NCI-H146 (cell line): ENCODE measurements at regions not wholly inside any gene's neighbourhood (a gene's known extent, or its start where the extent isn't known, plus 50 kb on each side); places are given as distances from the start of the nearest gene placed in this dataset.

Experiments
- DNase-seq: peaks from one replicate; lab custom pipeline; 2025; lab: John Stamatoyannopoulos, UW

DNA sequence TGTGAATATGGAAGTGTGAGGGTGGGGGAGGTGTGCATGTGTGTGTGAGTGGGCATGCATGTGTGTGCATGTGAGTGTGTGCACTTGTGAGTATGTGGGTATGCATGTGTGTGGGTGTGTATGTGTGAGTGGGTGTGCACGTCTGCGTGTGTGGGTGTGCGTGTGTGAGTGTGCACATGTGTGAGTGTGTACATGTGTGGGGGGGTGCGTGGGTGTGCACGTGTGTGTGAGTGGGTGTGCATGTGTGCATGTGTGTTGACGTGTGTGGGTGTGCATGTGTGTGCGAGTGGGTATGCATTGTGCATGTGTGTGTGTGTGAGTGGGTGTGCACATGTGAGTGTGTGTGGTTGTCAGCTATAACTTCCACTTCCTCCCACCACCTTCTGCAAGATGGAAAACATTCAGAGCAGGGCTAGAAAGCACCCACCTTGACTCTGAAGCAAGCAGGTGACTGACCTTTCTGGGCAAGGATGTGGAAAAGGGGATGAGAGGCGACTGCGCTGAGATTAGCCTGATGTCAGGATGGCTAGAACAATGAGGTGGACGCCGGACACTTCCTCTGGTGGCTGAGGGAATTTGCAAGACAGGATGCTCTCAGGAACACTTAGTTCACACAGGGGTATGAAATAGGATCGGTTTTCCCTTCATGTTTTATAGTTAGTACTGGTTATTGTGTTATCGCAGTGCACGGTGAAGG lies 103.6 kb downstream of the ACKR3 start:
- no peak for DNase-seq

DNA sequence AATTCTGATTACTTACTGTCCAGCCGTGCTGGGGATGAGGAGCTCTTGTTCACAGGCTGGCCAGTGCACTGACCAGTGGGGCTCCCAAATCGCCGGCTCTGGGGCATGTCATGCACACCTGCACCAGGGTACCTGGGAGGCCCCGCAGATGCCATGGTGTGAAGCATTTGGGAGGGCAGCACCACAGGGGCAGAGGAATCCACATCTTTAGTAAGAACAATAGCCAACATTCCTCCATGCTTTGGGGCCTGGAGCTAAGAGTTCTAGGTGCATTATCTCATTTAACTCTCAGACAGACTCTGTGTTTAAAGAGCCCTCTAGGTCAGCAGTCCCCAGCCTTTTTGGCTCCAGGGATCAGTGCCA lies 104.2 kb downstream of the ACKR3 start:
- DNase-seq = no peak

DNA sequence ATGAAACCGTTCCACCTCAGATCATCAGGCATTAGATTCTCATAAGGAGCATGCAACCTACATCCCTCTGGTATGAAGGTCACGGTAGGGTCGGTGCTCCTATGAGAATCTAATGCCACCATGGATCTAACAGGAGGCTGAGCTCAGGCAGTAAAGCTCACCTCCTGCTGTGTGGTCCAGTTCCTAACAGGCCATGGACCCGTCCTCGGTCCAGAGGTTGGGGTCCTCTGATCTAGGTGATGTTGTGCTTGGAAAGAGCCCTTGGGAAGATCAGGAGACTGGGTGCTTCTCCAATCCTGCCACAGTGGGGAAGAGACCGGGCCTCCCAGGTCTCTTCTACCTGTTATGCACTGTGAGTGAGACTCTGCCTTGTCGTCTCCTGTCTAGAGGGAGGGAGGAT lies 104.6 kb downstream of the ACKR3 start:
- DNase-seq = no peak

DNA sequence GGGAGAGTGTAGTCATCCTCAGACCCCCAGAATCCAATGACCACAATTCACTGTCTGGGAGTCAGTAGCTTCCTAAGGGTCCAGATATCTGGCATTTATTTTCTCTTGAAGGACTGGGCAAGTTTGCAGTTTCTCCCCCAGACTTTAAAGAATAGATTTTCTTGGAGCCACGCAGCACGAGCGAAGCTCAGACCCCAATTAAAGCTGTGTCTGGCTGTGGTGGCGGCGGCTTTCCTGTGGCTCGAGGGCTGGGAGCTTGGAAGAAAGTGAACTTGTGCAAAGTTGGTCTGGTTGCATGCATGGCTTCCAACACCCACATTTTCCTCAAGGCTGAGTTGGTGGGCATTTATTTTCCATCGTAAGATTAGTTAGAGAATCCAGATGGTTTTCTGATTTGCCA lies 105.0 kb downstream of the ACKR3 start:
- no peak for DNase-seq

DNA sequence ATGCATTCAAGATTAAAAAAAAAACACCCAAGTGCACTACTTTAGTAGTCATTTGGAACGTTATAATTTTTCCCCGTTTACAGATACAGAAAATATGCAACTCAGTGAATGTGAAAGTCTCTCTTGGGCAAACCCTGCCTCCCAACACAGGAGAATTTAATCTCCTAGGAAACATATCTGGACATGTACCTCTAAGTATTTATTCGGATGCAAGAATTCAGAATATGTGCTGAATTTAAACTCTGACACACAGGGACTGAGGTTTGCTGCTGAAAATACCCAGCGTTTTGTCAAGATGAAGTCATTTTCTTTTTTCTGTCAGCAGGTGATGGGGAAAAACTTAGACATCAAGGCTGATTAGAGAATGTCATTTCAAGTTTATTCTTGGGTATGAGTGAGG lies 105.4 kb downstream of the ACKR3 start:
- DNase-seq = no peak

DNA sequence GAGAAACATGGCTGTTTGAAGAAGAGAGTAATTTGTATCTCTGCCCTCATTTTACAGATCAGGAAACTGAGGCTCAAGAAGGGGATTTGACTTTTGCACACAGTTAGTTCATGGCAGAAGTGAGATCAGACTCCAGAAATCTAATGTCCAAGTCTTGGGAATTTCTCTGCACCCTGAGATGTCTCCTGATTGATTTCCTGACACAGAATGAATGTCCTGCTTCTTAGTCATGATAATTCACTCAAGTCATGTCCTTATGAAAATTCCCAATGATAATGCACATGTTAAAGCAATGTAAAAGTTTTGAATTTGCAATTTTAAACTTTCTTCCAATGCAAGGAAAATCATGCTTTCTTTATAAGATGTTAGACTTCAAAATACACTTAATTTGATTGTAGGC lies 105.9 kb downstream of the ACKR3 start:
- no peak for DNase-seq

DNA sequence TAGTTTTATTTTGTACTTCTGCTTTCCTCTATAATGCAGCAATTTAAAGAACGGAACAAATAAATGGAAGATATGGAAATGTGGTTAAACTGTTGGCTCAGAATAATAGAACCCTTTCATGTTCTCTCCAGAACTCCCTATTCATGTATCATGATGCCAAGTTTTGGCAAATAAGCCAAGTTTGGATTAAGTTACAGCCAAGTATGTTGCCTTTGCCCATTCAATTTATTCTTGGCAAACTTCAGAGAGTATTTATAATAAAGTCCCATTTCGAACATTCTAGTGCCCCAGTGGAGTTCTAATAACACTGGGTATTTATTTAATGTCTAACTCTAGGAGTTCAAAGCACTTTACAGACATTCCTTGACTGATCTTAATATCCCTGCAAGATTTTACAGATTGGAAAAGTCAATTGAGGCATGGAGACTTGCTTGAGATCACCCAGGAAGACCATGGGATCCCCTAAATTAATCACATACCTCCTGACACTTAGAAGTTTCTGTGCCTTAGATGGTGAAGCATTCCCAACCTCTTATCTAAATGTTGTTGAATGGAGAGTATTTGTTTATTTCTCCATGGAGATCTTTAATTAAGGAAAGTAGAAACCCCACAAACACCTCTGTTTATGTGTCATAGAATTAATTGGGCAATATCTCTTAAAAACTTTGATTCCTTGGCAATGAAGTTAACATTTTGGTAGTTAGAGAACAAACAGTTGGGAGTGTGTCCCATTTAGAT lies 106.7 kb downstream of the ACKR3 start:
- DNase-seq = no peak

DNA sequence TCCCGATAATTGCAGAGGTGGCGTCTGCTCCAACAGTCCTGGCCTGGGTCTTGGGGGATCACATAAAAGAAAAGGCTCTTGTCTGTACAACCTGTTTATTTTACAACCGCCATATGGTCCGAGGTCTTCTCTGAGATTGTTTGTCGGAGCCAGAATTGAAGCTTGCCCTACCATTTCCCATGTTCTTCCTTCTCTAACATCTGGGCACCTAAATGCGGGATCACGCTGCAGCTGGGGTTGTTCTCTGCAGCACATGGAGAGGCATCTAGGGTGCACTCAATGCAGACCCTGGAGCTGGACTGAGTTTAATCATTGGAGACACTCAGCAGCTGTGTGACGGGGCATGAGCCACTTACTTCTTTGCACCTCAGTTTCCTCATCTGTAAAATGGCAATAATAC lies 107.7 kb downstream of the ACKR3 start:
- no peak for DNase-seq

DNA sequence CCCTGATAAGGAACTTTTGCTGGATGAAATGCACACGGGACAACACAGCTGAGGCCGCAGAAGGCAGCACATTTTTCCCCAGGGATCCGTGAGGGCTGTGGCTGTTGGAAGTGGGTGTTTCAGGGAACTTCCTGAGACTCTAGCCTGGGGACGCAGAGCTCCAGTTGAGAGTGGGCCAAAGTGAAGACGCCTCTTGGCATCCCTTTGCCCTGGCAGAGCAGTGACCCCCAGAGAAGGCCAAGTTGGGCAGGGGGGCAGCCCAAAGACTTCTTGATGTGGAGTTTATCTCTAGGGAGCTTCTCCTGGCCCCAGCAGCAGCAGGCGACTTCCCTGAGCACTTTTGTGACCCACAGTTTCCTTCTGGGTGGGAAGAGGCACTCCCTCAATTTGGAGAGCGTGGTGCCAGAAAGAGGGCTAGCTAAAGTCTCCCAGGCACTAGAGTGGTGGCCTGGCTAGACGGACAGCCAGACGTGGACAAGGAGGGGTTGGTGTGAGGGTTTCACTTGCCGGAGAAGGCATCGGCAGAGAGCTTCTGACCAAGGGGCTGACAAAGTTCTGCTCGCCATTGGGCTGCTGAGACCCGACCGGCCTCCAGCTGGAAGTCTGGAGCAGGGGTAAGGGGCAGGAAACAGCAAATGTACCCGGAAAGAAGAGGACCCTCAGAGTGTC lies 108.8 kb downstream of the ACKR3 start:
- no peak for DNase-seq

DNA sequence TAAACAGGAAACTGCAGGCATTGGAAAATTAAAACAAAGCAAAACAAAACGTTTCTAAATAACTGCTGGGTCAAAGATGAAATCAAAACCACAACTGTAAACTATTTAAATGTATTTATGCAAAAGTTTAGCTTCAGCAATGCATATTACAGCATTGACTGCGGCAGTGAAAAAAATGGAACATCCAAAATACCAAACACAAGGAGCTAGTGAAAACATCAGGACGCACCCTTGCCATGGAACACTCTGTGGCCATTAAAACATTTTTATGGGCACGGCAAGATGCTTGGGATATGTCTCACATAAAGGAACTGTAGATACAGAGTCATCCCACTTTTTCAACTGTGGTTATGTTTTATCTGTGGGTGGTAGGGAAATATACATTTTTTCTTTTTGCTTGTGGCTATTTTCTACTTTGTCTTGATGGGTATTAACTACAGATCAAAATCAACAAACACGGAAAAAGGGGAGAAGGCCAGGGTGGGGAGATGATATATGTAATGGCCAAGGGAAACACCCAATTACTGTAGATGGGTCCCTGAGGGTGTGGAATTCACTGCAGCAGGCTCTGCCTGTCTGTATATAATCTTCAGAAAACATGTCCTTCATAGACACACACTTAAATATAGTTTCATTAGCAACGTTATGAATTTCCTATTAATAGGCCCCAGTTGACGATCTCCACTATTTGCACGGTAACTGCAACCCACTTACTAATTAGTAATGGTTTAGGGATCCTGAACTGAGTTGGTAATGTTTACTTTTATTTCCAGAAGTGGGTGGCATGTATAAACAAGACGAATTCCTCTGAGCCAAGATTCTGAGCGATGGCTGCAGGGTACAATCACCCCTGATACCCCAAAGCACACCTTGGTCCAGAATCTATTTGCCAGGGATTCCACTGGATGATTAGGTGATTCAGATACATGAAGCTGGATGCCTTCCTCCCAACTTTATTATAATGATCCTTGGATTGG lies 110.5 kb downstream of the ACKR3 start:
- no peak for DNase-seq

DNA sequence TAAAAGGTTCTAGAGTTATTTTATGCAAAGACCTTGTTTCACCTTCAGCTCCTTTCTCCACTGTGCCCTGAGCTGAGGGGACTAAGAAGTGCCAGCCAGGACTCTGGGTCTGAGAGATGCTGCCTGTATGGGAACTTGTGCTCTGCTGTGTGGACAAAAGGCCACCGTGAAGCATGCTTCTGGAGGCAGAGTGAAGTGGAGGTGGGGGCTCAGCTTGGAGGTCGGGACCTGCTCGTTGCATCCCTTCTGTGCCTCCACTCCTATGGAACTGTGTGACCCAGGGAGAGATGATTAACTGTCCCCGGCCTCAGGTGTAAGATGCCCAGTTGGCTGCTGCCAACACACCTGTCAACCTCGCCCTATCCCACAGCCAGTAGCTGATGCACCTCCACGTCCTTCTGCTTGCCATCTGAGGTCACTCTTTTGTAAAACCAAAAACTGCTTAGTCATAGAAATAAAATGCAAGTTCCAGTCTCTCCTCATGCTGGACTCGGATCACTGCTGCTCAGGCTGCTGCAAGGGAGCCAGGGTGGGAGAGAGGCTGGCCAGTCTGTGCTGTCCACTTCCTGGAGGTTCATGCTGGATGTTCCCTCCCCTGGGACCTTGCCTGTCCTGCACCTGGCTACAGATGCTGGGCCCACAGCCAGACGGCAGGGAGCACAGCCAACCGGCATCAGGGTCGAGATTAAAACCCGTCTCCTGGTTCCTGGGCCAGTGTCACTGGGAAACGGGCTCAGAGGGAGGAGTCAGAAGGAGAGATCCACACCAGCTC lies 113.2 kb downstream of the ACKR3 start:
- DNase-seq = no peak

DNA sequence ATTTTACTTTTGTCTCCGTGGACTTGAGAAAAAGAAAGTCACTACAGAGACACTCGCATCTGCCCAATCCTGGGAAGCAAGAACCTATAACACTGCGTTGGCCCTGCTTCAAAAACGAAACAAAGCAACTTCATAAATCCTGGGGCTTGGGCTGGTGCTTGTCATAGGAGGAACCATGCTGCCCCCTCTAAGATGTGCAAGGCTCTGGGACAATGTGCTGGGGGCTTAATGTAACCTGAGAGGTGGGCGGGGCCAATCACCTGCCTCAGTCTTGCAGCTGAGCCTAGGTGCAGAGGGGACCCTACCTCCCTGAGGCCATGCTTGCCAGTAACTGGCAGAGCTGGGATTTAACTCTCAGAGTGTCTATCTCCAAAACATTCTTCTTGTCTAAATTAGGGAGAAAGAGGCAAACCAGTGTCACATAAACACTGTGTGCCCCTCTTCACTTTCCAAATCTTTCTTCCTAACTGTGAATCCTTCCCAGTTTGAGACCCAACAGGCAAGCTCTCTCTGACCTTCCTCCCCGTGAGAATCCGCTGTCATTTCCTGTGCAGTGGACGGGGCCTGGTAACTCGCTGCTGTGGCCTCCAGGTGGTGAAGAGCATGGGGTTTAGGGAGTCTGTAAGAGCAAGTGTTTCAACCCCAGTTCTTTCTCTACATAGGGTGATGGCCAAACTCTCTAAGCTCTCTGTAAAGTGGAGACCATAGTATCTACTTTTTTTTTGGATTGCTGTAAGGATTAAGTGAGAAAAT lies 115.1 kb downstream of the ACKR3 start:
- DNase-seq = no peak

DNA sequence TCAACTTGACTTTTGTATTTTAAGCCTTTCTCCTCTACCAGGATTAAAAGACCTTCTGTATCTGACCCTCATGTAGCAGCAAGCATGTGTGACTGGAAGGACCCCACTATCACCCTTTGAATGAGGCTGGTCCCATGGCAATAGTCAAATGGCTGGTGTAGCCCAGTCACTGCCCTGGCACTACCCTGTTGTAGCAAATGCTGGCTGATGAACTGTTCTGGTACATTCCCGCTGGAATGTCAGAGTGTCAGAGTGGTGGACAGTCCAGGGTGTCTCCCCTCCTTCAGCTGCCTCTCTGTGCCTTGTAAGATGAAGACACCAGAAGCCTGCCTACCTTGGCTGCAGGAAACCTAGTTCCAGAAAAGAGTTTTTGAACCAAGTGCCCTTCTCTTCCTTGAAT lies 115.7 kb downstream of the ACKR3 start:
- DNase-seq = no peak

DNA sequence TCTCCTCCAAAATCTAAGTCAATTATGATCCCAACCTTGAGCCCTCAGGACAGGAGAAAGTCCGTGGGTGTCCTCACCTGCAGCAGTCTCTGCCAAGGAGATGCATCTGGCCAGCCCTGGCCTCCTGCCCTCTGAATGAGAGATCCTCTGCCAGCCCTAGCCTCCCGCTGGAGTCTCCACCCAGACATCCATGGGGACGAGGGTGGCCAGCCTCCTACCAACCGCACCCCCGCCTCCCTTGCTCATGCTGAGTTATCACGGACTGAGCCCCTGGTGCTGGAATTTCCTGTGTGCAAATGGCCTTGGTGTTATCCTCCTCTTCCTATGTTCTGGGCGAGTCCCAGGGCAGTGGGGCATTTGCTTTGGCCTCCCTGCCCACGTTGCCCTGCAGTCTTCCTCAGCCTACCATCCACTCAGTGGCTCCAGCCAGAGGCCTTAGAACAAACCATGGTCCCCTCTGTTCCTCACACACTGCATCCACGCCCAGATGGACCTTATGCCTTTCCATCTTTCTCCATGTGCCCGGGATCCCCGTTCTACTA lies 116.4 kb downstream of the ACKR3 start:
- no peak for DNase-seq

DNA sequence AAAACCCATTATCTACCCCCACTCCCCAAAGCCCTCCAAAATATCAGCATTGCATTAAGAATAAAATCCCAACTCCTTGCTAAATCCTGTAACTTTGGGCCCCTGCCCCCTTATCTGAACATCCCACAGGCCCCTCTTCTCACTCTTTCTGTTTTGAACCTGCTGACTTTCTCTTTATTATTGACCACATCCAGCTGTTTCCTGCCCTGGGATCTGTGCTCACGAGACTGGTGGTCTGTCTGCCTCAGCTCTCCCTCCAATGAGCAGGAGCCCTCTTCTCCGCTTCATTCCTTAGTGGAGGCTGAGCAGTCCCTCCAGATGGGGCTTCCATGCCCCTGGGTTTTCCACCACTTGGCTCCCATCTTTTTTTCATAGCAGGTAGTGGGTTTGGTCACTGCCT lies 116.9 kb downstream of the ACKR3 start:
- DNase-seq = no peak

DNA sequence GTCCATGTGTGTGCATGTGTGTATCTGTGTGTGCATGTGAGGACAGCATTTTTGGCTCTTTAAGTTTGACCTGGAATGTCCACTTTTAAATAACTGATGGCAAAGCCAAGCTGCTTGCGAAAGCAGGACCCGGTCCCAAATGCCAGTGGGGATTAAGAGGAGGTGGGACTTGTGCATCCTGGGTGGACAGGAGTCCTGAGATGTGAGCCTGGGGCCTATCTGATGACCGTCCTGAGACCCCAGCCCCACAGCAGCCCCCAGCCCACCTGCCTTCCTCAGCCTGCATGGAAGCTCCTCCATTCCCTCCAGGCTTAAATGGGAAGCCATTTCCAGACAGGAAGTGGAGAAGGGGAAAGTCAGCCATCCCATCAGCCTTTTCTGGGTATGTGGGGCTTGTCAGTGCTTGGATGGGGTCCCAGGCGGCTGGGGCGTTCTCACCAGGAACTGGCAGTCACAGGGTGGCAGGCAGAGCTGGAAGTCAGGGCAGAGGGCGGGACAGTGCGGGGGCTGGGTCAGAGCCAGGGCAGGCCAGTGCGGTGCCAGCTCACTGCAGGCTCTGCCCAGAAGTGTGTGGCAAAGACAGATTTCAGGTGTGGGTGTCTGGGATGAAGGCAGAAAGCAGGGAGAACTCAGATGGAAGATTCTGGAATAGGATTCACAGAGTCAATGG lies 117.8 kb downstream of the ACKR3 start:
- no peak for DNase-seq

DNA sequence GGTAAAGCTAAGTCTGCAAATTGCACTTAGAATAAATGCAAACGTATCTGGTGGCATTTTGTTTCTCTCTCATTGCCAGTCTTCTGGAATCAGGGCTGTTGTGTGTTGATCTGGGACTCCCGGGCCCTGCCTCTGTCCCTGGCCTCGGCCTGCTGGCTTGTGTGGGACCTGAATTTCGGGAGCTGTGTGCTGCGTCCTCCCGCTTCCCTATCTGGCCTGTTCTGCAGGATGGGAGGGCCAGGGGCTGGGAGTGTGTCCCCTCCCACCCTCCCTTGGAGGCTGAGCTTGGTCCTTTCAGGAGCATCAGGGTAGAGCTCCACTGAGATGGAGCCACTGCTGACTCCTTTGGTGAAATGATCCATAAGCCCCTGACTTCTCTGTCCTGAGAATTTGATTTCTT lies 118.5 kb downstream of the ACKR3 start:
- no peak for DNase-seq

DNA sequence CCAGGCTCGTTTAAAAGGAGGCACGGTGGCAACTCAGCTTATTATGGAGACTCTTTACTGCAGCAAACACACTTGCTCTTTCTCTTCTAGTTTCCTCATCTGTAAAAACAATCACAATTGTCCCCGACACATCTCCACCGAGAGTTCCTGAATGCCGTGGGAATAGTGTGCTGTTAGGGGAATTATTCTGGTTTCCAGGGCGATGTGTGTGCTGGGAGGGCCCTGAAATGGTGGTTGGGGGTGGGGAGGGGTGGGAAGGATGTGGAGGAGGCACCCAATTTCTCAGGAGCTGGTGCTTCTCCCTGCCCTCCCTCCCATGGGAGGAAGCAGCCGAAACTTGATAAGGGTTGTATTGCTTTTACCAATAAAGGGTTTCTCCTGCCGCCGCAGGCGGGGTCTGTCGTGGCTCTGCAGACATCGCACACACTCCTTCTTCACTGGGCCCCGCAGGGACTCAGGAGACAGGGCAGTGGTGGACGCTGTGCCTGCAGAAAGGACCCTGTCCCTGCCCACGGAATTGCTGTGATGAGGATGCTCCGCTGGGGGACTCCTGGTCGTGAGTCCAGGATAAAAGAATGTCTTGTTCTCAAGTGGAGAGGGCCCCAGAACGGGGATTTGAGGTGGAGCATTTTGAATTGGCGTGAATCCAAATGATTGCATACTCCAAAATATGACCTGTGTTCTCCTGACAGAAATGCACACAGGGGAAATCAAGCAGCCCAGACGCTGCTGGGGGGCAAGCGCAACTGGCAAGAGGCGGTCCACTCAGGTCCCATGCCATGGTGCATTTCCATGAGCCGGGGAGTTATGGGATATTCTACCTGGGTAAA lies 119.2 kb downstream of the ACKR3 start:
- DNase-seq = no peak

DNA sequence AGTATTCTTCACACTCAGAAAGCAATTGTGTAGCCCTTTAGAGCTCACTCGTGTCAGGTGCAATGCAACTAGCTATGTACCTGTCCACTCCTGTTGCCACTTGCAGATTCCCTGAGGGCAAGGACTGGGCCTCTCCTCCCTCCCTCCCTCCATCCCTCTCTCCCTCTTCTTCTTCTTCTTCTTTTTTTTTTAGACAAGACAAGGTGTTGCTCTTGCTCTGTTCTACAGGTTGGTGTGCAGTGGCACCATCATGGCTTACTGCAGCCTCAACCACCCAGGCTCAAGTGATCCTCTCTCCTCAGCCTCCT lies 119.7 kb downstream of the ACKR3 start:
- no peak for DNase-seq
